IMR-90 (cell line): ENCODE measurements at regions not wholly inside any gene's neighbourhood (a gene's known extent, or its start where the extent isn't known, plus 50 kb on each side); places are given as distances from the start of the nearest gene placed in this dataset.

Experiments used
- ATAC-seq: fragments of 200-7000 bp; cut with Tn5 transposase; 2 replicates; pipeline ENCODE4 v1.9.1; 2020; ENCODE audit warnings: low read depth, mild to moderate bottlenecking, moderate library complexity
- BruUV-seq: library from RNA; stranded (reverse); fragments of 400-500 nt; replicated peaks from 2 replicates; lab custom pipeline; 2021; lab: Mats Ljungman, UMichigan
- CTCF ChIA-PET: fragments of 300-600 bp; formaldehyde crosslinking; extraction: SDS; loops from one replicate; lab custom pipeline; 2021; ENCODE audit warnings: antibody characterized with exemption; lab: Yijun Ruan, JAX
- POLR2A ChIA-PET: fragments of 300-600 bp; sonication (Branson Sonifier 250); formaldehyde crosslinking; loops from one replicate; lab custom pipeline; 2022; ENCODE audit warnings: antibody characterized with exemption; ENCODE audit not compliant: unreplicated experiment; lab: Charles Lee
- DNase-seq: peaks from one replicate; pipeline ENCODE4 v3.0.0; 2013
- H2AFZ ChIP-seq: replicated peaks from 2 replicates; pipeline ENCODE3; 2013; ENCODE audit warnings: low read length, mild to moderate bottlenecking; ENCODE audit not compliant: poor library complexity
- H2AK5ac ChIP-seq: 2 replicates; pipeline ENCODE4 v1.6.1; 2013; ENCODE audit warnings: low read depth, low read length, inconsistent platforms
- H2AK9ac ChIP-seq: replicated peaks from 2 replicates; pipeline ENCODE3; 2013; ENCODE audit warnings: mild to moderate bottlenecking, low read depth, low read length, moderate library complexity; ENCODE audit not compliant: poor library complexity
- H2BK120ac ChIP-seq: 2 replicates; pipeline ENCODE4 v1.6.1; 2013; ENCODE audit warnings: low read depth, low read length, inconsistent platforms
- H2BK15ac ChIP-seq: 3 replicates; pipeline ENCODE4 v1.6.1; 2013; ENCODE audit warnings: low read depth, low read length, inconsistent platforms
- H2BK20ac ChIP-seq: 2 replicates; pipeline ENCODE4 v1.6.1; 2013; ENCODE audit warnings: low read depth, mild to moderate bottlenecking, inconsistent platforms, low read length, moderate library complexity
- H2BK5ac ChIP-seq: 2 replicates; pipeline ENCODE4 v1.6.1; 2013; ENCODE audit warnings: mild to moderate bottlenecking, low read depth, low read length, inconsistent platforms; ENCODE audit not compliant: poor library complexity, severe bottlenecking
- H3K14ac ChIP-seq: replicated peaks from 2 replicates; pipeline ENCODE4 v1.6.1; 2013; ENCODE audit warnings: low read depth, low read length, inconsistent platforms
- H3K18ac ChIP-seq: 2 replicates; pipeline ENCODE4 v1.6.1; 2013; ENCODE audit warnings: low read depth, low read length, control low read depth
- H3K23ac ChIP-seq: 2 replicates; pipeline ENCODE4 v1.6.1; 2013; ENCODE audit warnings: low read depth, low read length, inconsistent platforms
- H3K27ac ChIP-seq: 2 replicates; pipeline ENCODE4 v1.5.1; 2013; ENCODE audit warnings: mild to moderate bottlenecking, control low read depth, low read length; ENCODE audit not compliant: insufficient read depth
- H3K27me3 ChIP-seq: 2 replicates; pipeline ENCODE4 v1.6.1; 2013; ENCODE audit warnings: low read length; ENCODE audit not compliant: control insufficient read depth, insufficient read depth
- H3K36me3 ChIP-seq: 2 replicates; pipeline ENCODE4 v1.6.1; 2013; ENCODE audit warnings: low read length, mixed read lengths; ENCODE audit not compliant: control insufficient read depth, insufficient read depth
- H3K4ac ChIP-seq: 2 replicates; pipeline ENCODE4 v1.6.1; 2013; ENCODE audit warnings: low read depth, low read length, inconsistent platforms
- H3K4me1 ChIP-seq: 2 replicates; pipeline ENCODE4 v1.6.1; 2013; ENCODE audit warnings: low read length, mixed read lengths; ENCODE audit not compliant: control insufficient read depth, insufficient read depth
- H3K4me2 ChIP-seq: 2 replicates; pipeline ENCODE4 v1.6.1; 2013; ENCODE audit warnings: low read depth, mild to moderate bottlenecking, control low read depth, low read length, moderate library complexity
- H3K4me3 ChIP-seq: 2 replicates; pipeline ENCODE4 v1.5.1; 2013; ENCODE audit warnings: low read depth, mild to moderate bottlenecking, control low read depth, low read length, moderate library complexity; ENCODE audit not compliant: insufficient read depth
- H3K56ac ChIP-seq: 2 replicates; pipeline ENCODE4 v1.6.1; 2013; ENCODE audit warnings: low read length, inconsistent platforms; ENCODE audit not compliant: insufficient read depth; ENCODE audit errors: extremely low read depth
- H3K79me1 ChIP-seq, 2 experiments: 2 replicates each; pipeline ENCODE4 v1.6.1; 2013; ENCODE audit warnings: low read length in 2 of 2, inconsistent platforms in 1 of 2, low read depth in 1 of 2
- H3K9ac ChIP-seq: 2 replicates; pipeline ENCODE4 v1.6.1; 2013; ENCODE audit warnings: low read depth, low read length, control low read depth
- H3K9me1 ChIP-seq: 2 replicates; pipeline ENCODE4 v1.6.1; 2013; ENCODE audit warnings: low read length, inconsistent platforms; ENCODE audit not compliant: insufficient read depth
- H3K9me3 ChIP-seq: 2 replicates; pipeline ENCODE4 v1.6.1; 2013; ENCODE audit warnings: low read length; ENCODE audit not compliant: control insufficient read depth, insufficient read depth
- H4K20me1 ChIP-seq: 2 replicates; pipeline ENCODE4 v1.6.1; 2013; ENCODE audit warnings: low read length, inconsistent platforms; ENCODE audit not compliant: insufficient read depth
- H4K5ac ChIP-seq: 2 replicates; pipeline ENCODE4 v1.6.1; 2013; ENCODE audit warnings: mild to moderate bottlenecking, low read depth, low read length, control low read depth
- H4K8ac ChIP-seq, 2 experiments: 2 replicates each; pipeline ENCODE4 v1.6.1; 2013; ENCODE audit warnings: low read depth in 2 of 2, low read length in 2 of 2, control low read depth in 1 of 2, inconsistent platforms in 1 of 2
- H4K91ac ChIP-seq: 2 replicates; pipeline ENCODE4 v1.6.1; 2013; ENCODE audit warnings: low read depth, low read length, inconsistent platforms; ENCODE audit not compliant: insufficient read depth
- CEBPB ChIP-seq: IDR thresholded peaks from 2 replicates; pipeline ENCODE4 v1.6.1; 2012; ENCODE audit warnings: low read depth, low read length, improper control_type of control experiment
- CHD1 ChIP-seq: IDR thresholded peaks from 2 replicates; pipeline ENCODE4 v1.6.1; 2012; ENCODE audit warnings: low read depth, low read length, improper control_type of control experiment
- FOS ChIP-seq: fragments of 150-350 bp; IDR thresholded peaks from 2 replicates; pipeline ENCODE4 v1.6.1; 2016; ENCODE audit warnings: low read depth, low read length
- MAFK ChIP-seq: IDR thresholded peaks from 2 replicates; pipeline ENCODE4 v1.6.1; 2012; ENCODE audit warnings: low read depth, low read length, improper control_type of control experiment
- POLR2A ChIP-seq: IDR thresholded peaks from 2 replicates; pipeline ENCODE4 v1.6.1; 2012; ENCODE audit warnings: mild to moderate bottlenecking, low read depth, low read length
- SMC3 ChIP-seq: fragments of 150-350 bp; IDR thresholded peaks from 2 replicates; pipeline ENCODE4 v1.6.1; 2016; ENCODE audit warnings: low read depth, mild to moderate bottlenecking, antibody characterized with exemption, low read length, moderate library complexity
- WGBS, 2 experiments: methylation state at CpG; one replicate each; pipeline versions ENCODE4 v1.1.5 to v1.1.7; 2013; ENCODE audit warnings: missing lambda C conversion rate in 2 of 2; ENCODE audit not compliant: insufficient read length in 1 of 2; ENCODE audit errors: extremely low coverage in 2 of 2; 5-methylcytosine and 5-hydroxymethylcytosine counted together
- dilution Hi-C: fragments of 300-500 bp; cut with HindIII; formaldehyde crosslinking; loops from one replicate; pipeline ENCODE4 v1.14.3; 2018; ENCODE audit warnings: low sequenced_read_pairs; ENCODE audit not compliant: unreplicated experiment
- in situ Hi-C: fragments of 300-500 bp; cut with MboI; formaldehyde crosslinking; loops from 3 replicates; pipeline ENCODE4 v1.14.3; 2019; ENCODE audit warnings: low sequenced_read_pairs, inconsistent platforms, mixed read lengths
- intact Hi-C: fragments of 100-400 bp; cut with micrococcal nuclease; formaldehyde crosslinking; loops from 2 replicates; pipeline ENCODE4 v1.10.0; 2022
- TF ChIP-seq, protein P1 (sequence below): conservative IDR thresholded peaks from 2 replicates; pipeline ENCODE4 v1.5.1; 2012; ENCODE audit warnings: mild to moderate bottlenecking, low read depth, low read length, improper control_type of control experiment

DNA sequence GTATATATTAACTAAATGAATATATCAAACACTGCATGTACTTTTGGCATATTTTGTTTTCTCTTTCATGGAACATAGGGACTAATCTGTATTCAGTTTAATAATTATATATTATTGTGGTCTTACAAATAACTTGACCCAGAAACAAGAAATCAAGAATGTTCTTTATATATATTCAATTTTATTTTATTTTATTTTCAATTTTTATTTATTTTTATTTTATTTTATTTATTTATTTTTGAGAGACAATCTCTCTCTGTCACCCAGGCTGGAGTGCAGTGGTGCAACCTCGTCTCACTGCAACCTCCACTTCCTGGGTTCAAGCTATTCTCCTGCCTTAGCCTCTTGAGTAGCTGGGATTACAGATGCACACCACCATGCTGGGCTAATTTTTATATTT, 258.4 kb upstream of the MYO3A start:
- POLR2A ChIA-PET = no interaction called here
- Histone ChIP-seq H3K36me3 (no peaks in the 10 kb centered on the region), H3K23ac (no peak overlapping the region), H3K4me1 (no peaks in the 10 kb centered on the region), H3K9me3 (peaks cover 12% of the 10 kb centered on the region; the same call in 1 of the 2 replicates), H4K5ac (no peak overlapping the region), H2BK5ac (no peak overlapping the region), H2BK20ac (no peak overlapping the region), H2BK15ac (no peak overlapping the region), H3K4ac (no peak overlapping the region), H3K9ac (no peak overlapping the region), H3K9me1 (no peaks in the 10 kb centered on the region), H3K27ac (no peak overlapping the region), H3K14ac (no peak overlapping the region), H4K8ac (no peak overlapping the region), H2AK5ac (no peak overlapping the region), H2BK120ac (no peak overlapping the region), H2AFZ (no peak overlapping the region), H3K4me3 (no peak overlapping the region), H2AK9ac (no peak overlapping the region), H3K27me3 (no peaks in the 10 kb centered on the region), H3K4me2 (no peak overlapping the region), H3K56ac (no peak overlapping the region), H3K18ac (no peak overlapping the region), H4K91ac (no peak overlapping the region), H4K20me1 (no peaks in the 10 kb centered on the region), H3K79me1 (no peaks in the 10 kb centered on the region)
- CTCF ChIA-PET = no interaction called here
- TF ChIP-seq MAFK = no peak
- no peak for TF ChIP-seq POLR2A
- TF ChIP-seq FOS = no peak
- no peak for TF ChIP-seq CHD1
- no peak for TF ChIP-seq CEBPB
- TF ChIP-seq, protein P1, sequence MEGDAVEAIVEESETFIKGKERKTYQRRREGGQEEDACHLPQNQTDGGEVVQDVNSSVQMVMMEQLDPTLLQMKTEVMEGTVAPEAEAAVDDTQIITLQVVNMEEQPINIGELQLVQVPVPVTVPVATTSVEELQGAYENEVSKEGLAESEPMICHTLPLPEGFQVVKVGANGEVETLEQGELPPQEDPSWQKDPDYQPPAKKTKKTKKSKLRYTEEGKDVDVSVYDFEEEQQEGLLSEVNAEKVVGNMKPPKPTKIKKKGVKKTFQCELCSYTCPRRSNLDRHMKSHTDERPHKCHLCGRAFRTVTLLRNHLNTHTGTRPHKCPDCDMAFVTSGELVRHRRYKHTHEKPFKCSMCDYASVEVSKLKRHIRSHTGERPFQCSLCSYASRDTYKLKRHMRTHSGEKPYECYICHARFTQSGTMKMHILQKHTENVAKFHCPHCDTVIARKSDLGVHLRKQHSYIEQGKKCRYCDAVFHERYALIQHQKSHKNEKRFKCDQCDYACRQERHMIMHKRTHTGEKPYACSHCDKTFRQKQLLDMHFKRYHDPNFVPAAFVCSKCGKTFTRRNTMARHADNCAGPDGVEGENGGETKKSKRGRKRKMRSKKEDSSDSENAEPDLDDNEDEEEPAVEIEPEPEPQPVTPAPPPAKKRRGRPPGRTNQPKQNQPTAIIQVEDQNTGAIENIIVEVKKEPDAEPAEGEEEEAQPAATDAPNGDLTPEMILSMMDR = no peak
- no peak for TF ChIP-seq SMC3
- no TSS peak for BruUV-seq
- in situ Hi-C loops (no loop called here), dilution Hi-C loops (no loop called here), intact Hi-C loops (no loop called here)
- ATAC-seq (no peak), DNase-seq (no peak)
- no CpG with 5 or more reads among the region's 1 CpG for WGBS, 2 experiments
